ENCODE measurements at regions not wholly inside any gene's neighbourhood (a gene's known extent, or its start where the extent isn't known, plus 50 kb on each side); places are given as distances from the start of the nearest gene placed in this dataset.
A peak's percentile ranks its signal among the peaks of the same experiment; 100 is the strongest.
"Not testable (repeated sequence)": the region's sequence is repeated elsewhere in the genome, so short reads cannot be mapped to it uniquely, and the experiment has no call there.

DNA sequence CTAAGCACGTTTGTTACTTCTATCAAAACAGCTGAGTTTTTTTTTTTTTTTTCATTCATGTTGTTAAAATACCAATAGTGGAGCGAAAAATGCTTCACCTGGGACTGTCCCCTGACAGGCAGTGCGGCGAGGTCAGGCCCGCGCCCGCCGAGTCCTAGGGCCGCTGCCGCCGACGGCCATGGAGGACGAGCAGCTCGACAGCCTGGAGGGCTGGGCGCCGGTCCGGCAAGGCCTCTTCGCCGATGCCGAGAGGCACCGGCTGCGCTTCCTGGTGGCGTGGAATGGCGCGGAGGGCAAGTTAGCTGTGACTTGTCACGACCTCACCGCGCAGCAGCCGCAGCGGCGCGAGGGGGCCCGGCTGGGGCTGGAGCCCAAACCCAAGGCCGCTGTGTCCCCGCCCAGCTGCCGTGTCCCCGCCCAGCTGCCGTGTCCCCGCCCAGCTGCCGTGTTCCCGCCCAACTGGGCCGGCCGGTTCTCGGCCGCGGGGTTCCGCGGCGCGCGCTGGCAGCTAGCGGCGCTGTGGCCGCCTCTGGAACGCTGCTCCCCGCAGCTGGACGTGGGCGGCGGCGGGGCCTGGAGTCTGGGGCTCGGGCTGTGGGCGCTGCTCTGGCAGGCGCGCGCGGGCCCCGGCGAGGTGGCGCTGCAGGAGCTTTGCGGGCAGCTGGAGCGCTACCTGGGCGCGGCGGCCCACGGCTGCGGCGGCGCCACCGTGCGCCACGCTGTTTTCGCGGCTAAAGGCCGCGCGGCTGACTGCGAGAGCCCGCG lies 56.7 kb upstream of the GOLGA8R start:
- Histone ChIP-seq H3K4me3 (peak overlapping the region; percentile 42), H3K27ac (peak overlapping the region; percentile 76 to 77)
- H3K36me3 ChIP-seq; H3K27me3 ChIP-seq; intact Hi-C loops (cut with DNase I); H3K4me1 ChIP-seq (ENCODE audit: insufficient read depth); H3K9me3 ChIP-seq: not testable (repeated sequence)
- peak; percentile 22 to 65 (median 57) for DNase-seq
- 0% methylated on average over 4 to 26 of the region's 89 CpGs; no CpG with 5 or more reads in 1 of the 3 donors for WGBS, 3 donors

DNA sequence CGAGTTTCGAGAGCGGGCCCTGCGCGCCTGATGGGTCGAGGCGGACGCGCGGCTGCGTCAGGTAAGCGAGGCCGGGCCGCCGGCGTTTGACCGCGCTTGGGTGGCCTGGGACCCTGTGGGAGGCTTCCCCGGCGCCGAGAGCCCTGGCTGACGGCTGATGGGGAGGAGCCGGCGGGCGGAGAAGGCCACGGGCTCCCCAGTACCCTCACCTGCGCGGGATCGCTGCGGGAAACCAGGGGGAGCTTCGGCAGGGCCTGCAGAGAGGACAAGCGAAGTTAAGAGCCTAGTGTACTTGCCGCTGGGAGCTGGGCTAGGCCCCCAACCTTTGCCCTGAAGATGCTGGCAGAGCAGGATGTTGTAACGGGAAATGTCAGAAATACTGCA lies 57.3 kb upstream of the GOLGA8R start:
- H3K36me3 ChIP-seq; H3K4me1 ChIP-seq (ENCODE audit: insufficient read depth); H3K9me3 ChIP-seq; intact Hi-C loops (cut with DNase I); H3K27me3 ChIP-seq; DNase-seq: not testable (repeated sequence)
- peak overlapping the region; percentile 42 for H3K4me3 ChIP-seq
- no CpG with 5 or more reads among the region's 34 CpGs for WGBS, 3 donors
- peak overlapping the region; percentile 76 to 77 for H3K27ac ChIP-seq

DNA sequence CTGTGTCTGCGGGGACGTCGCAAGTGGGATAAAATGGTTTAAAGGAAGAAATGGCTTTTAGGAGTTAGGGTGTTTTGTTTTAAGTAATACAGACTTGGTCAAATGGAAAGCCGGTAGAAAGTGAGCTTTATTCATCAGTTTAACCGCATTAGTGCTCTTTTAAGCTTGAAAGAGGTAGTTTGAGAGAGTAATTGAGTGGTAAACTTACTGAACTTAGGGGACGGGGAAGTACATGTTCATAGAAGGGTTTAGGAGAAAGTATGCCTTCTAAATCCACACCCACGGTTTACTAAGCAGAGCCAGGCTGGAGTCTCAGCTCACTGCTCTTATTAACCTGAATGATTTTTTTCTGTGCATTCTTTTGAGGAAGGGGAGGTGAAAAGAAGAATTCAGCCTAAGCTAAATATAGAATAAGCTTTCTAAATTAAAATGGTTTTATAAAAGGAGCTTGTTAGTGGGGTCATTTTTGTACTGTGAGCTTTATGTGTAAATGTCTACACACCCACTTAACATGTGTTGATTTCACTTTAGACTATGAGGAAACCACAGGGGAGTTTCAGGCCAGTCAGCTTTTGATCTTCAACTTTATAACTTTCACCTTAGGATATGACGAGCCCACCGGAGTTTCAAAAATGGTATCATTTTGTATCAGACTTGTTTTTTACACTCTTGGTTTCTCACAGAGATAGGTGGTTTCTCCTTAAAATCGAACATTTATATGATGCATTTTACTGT lies 57.9 kb upstream of the GOLGA8R start:
- no CpG with 5 or more reads among the region's 10 CpGs for WGBS, 3 donors
- H3K27me3 ChIP-seq, H3K4me3 ChIP-seq: not testable (repeated sequence)

DNA sequence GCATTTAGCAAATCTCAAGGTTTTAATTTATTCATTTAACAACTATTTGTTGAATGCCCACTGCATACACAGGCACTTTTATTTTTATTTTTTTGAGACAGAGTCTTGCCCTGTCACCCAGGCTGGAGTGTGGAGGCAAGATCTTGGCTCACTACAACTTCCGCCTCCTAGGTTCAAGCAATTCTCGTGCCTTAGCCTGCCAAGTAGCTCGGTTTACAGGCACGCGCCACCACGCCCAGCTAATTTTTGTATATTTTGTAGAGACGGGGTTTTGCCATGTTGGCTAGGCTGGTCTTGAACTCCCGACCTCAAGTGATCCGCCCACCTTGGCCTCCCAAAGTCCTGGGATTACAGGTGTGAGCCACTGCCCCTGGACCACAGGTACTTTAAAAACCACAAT lies 67.0 kb upstream of the GOLGA8Q start:
- H3K27ac ChIP-seq; intact Hi-C loops (cut with DNase I); DNase-seq; H3K4me3 ChIP-seq; H3K4me1 ChIP-seq (ENCODE audit: insufficient read depth); H3K9me3 ChIP-seq; H3K27me3 ChIP-seq; H3K36me3 ChIP-seq: not testable (repeated sequence)
- 76 to 86% (median 80%) methylated on average over 9 of the region's 9 CpGs for WGBS, 3 donors

More for the DNA sequence above, 57.9 kb upstream of the GOLGA8R start:
- intact Hi-C loops (cut with DNase I); H3K4me1 ChIP-seq (ENCODE audit: insufficient read depth); H3K36me3 ChIP-seq; H3K27ac ChIP-seq; DNase-seq; H3K9me3 ChIP-seq: not testable (repeated sequence)

DNA sequence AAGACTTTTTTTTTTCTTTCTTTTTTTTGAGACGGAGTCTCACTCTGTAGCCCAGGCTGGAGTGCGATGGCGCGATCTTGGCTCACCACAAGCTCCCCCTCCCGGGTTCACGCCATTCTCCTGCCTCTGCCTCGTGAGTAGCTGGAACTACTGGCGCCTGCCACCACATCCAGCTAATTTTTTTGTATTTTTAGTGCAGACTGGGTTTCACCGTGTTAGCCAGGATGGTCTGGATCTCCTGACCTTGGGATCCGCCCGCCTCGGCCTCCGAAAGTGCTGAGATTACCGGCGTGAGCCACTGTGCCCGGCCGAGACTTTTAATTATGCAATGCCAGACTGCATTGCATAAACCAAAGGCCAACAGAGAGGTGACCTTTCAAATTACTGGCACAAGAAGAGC lies 62.6 kb upstream of the GOLGA8Q start:
- intact Hi-C loops (cut with DNase I); H3K27me3 ChIP-seq; H3K27ac ChIP-seq; H3K4me1 ChIP-seq (ENCODE audit: insufficient read depth); H3K4me3 ChIP-seq; H3K36me3 ChIP-seq; H3K9me3 ChIP-seq; DNase-seq: not testable (repeated sequence)
- WGBS, 3 donors: 90 to 95% (median 93%) methylated on average over 17 of the region's 17 CpGs

DNA sequence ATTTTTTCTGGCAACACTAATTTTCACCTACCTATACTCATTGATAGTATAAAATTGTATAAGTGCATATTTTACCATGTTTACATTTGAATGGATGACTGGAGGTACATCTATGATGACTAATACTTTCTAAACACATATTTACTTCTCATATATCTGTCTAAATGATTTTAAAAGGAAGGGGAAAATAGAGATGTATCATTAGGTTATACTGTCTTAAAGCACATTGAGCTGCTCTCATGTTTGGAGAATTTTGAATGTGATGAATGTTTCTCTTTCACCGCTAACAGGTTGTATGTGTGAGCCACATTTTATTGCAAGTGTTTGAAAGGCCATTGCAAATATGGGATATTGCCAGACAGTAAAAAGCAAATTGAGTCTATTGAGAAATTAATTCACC lies 61.5 kb upstream of the GOLGA8Q start:
- H3K9me3 ChIP-seq; H3K4me1 ChIP-seq (ENCODE audit: insufficient read depth); intact Hi-C loops (cut with DNase I); DNase-seq; H3K27ac ChIP-seq; H3K4me3 ChIP-seq; H3K36me3 ChIP-seq; H3K27me3 ChIP-seq: not testable (repeated sequence)
- 95 to 100% (median 96%) methylated on average over 1 of the region's 1 CpG for WGBS, 3 donors

DNA sequence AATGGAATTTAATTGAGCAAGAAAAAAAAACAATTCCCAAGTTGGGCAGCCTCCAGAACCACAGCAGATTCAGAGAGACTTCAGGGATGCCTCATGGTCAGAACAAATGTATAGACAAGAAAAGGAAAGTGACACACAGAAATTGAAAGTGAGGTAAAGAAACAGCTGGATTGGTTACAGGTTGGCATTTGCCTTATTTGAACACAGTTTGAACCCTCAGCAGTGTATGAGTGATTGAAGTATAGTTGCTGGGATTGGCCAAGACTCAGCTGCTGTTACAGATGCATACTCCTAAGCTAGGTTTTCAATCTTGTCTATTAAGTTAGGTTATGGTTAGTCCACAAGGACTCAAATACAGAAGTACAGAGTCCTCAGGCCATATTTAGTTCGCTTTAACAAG lies 57.9 kb upstream of the GOLGA8Q start:
- H3K27me3 ChIP-seq; intact Hi-C loops (cut with DNase I): not testable (repeated sequence)
- WGBS, 3 donors: no CpG with 5 or more reads among the region's 1 CpG

DNA sequence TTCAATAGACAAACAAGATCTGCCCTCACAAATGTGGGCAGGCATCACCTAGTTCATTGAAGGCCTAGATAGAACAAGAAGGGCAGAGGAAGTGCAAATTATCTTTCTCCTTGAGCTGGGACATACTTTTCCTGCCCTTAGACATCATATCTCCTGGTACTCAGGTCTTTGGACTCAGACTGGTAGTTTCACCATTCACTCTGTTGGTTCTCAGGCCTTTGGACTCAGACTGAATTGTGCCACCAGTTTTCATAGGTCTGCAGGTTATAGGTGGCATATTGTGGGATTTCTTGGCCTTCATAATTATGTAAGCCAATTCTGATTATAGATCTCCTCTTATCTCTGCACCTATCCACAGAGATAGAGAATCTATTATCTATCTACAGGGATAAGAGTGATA lies 54.6 kb upstream of the GOLGA8Q start:
- H3K27me3 ChIP-seq; H3K36me3 ChIP-seq; H3K4me1 ChIP-seq (ENCODE audit: insufficient read depth); H3K9me3 ChIP-seq; DNase-seq; H3K4me3 ChIP-seq; intact Hi-C loops (cut with DNase I); H3K27ac ChIP-seq: not testable (repeated sequence)

More for the DNA sequence above, 57.9 kb upstream of the GOLGA8Q start:
- not testable (repeated sequence) for H3K36me3 ChIP-seq; DNase-seq; H3K27ac ChIP-seq; H3K4me3 ChIP-seq; H3K4me1 ChIP-seq (ENCODE audit: insufficient read depth); H3K9me3 ChIP-seq

DNA sequence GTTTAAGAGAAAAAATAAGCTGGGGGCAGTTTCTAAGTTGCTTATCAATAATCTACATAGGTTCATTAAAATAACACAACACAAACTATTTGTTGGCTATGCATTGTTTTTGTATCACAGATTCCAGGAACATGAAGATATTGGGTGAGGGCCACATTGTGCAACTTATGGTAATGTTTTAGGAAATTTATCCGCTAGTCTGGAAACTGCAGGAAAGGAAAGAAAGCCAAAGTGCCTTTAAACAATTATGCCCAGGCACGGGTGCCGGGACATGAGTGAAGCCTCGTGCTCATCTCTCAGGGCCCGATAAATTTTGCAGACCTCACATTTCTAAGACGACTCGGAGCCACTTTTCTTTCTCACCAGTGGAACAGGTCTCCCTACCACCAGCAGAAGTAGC lies 52.6 kb upstream of the GOLGA8Q start:
- WGBS, 3 donors: no CpG with 5 or more reads among the region's 7 CpGs
- H3K36me3 ChIP-seq; H3K27me3 ChIP-seq; H3K27ac ChIP-seq; H3K4me3 ChIP-seq; H3K9me3 ChIP-seq; intact Hi-C loops (cut with DNase I); DNase-seq; H3K4me1 ChIP-seq (ENCODE audit: insufficient read depth): not testable (repeated sequence)

DNA sequence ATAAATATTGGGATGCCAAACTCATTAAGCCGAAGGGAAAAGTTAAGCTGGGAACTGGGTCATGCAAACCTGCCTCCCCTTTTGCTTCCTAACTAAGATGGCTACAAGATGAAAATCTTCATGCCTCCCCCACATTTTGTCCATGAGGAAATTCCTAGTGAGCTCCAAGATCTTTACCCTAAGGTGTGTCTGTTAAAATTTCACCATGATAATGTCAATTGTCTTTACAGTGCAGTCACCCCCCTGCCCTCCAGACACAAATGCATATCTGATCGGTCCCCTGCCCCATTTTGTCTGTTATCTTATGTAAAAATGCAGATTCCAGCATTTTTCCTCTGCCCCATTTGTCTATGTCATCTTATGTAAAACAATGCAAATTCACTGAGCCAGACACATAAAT lies 51.3 kb upstream of the GOLGA8Q start:
- intact Hi-C loops (cut with DNase I): not testable (repeated sequence)
- 88 to 91% (median 89%) methylated on average over 1 of the region's 2 CpGs for WGBS, 3 donors

More for the DNA sequence above, 51.3 kb upstream of the GOLGA8Q start:
- not testable (repeated sequence) for H3K4me3 ChIP-seq; H3K27ac ChIP-seq; DNase-seq; H3K4me1 ChIP-seq (ENCODE audit: insufficient read depth); H3K27me3 ChIP-seq; H3K36me3 ChIP-seq; H3K9me3 ChIP-seq
